ENCODE measurements at regions not wholly inside any gene's neighbourhood (a gene's known extent, or its start where the extent isn't known, plus 50 kb on each side); places are given as distances from the start of the nearest gene placed in this dataset.
"Not testable (repeated sequence)": the region's sequence is repeated elsewhere in the genome, so short reads cannot be mapped to it uniquely, and the experiment has no call there.

DNA sequence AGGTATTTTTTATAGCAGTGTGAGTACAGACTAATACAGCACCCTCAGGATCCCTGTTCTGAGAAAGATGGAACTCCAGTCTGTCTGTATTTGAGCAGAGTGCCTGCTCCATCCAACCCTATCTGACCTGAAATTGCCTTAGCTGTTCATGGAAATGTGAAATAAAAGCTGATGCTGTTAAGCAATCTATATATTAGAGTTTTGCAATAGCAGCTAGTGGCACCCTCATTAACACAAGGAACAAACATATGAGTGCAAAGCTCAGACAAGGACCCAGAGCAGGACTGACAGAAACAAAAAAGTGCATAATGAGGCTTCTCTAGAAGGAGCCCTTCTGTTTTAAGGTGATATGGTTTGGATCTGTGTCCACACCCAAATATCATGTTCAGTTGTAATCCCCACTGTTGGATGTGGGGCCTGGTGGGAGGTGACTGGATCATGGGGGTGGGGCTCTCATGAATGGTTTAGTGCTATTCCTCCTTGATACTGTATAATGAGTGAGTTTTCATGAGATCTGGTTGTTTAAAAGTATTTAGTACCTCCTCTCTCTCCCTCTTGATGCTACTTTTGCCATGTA is 272.9 kb upstream of the KLF3 start:
- H3K36me3 ChIP-seq: no peaks in the 10 kb centered on the region
- no peaks in the 10 kb centered on the region for H3K9me3 ChIP-seq
- H3K4me3 ChIP-seq: no peak overlapping the region
- H3K27me3 ChIP-seq: no peaks in the 10 kb centered on the region
- no peak for DNase-seq

DNA sequence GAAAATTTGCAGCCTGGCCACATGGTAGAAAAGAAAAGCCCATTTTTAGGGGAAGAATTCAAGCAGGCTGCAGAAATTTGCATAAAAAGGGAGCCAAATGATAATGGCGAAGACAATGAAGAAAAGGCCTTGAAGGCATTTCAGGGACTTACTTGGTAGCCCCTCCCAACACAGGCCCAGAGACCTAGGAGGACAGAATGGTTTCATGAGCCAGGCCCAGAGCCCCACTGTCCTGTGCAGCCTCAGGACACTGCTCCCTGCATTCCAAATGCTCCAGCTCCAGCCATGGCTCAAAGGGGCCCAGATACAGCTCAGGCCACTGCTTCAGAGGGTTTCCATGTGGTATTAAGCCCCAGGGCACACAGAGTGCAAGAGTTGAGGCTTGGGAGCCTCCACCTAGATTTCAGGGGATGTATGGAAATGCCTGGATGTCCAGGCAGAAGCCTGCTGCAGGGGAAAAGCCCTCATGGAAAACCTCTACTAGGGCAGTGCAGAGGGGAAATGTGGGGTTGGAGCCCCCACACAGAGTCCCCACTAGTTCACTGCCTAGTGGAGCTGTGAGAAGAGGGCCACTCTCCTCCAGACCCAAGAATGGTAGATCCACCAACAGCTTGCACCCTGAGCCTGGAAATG is 271.7 kb upstream of the KLF3 start:
- DNase-seq: no peak
- Histone ChIP-seq H3K36me3 (no peaks in the 10 kb centered on the region), H3K4me3 (no peak overlapping the region), H3K27me3 (no peaks in the 10 kb centered on the region), H3K9me3 (no peaks in the 10 kb centered on the region)

DNA sequence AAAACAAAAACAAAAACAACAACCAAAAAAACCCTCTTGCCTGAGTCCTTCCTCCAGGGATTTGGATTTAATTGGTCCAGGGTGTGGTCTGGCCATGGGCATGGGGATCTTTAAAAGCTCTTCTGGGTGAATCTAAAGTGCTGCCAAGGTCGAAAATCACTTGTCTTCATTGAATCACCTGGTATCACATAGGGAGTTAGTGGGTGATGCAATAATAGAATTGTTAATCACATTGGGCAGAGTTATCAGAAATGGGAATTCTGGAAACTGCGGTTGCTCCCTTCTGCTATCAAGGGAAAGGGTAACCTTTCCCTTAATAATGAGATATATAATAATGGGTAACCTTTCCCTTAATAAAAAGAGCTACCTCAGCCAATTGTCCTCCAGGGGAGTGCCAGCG is 267.9 kb upstream of the KLF3 start:
- Histone ChIP-seq H3K36me3 (no peaks in the 10 kb centered on the region), H3K27me3 (no peaks in the 10 kb centered on the region)

DNA sequence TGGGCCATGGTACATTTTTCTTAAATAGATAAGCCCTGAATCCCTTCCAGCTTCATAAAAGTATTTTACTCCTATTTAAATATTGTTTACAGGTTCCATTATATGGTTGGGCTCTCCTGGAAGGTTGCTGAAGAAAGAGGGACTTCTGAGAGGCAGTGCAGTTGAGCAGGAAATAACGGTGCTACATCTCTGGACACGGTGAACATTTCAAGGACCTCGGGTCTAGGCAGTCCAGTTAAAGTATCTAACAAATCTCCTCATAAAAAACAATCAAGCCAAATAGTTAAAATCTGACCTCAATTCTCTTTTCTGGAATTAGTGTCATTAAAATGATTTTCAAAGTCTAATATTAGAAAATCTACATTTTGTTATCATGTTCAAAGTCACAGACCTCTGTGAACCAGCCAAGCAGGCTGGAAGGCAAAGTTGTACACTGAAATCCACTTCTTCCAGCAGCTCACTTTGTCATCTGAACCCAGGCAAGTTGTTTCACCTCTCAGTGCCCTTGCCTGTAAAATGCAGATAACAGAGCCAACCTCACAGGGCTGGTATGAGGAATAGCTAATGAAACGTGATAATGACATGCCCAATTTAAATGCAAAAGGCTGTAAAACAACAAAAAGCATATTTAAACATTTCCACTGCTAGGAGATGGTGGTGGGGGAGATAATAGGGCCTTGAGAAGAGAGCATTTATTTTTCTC is 267.0 kb upstream of the KLF3 start:
- H3K4me3 ChIP-seq: no peak overlapping the region
- no peaks in the 10 kb centered on the region for H3K9me3 ChIP-seq
- DNase-seq: no peak
- no peaks in the 10 kb centered on the region for H3K27me3 ChIP-seq
- no peaks in the 10 kb centered on the region for H3K36me3 ChIP-seq

More for the DNA sequence above, 267.9 kb upstream of the KLF3 start:
- DNase-seq: no peak
- H3K4me3 ChIP-seq: no peak overlapping the region
- no peaks in the 10 kb centered on the region for H3K9me3 ChIP-seq

DNA sequence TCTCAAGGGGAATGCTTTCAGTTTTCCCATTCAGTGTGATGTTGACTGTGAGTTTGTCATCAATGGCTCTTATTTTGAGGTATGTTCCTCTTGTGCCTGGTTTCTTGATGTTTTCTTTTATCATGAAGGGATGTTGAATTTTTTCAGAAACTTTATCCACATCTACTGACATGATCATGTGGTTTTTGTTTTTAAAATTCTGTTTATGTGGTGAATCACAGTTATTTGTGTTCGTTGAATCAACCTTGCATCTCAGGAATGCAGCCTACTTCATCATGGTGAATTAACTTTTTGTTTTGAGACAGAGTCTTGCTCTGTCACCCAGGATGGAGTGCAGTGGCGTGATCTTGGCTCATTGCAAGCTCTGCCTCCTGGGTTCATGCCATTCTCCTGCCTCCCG is 263.1 kb upstream of the KLF3 start:
- Histone ChIP-seq H3K36me3 (no peaks in the 10 kb centered on the region), H3K4me3 (no peak overlapping the region), H3K27me3 (no peaks in the 10 kb centered on the region), H3K9me3 (no peaks in the 10 kb centered on the region)
- DNase-seq: no peak

DNA sequence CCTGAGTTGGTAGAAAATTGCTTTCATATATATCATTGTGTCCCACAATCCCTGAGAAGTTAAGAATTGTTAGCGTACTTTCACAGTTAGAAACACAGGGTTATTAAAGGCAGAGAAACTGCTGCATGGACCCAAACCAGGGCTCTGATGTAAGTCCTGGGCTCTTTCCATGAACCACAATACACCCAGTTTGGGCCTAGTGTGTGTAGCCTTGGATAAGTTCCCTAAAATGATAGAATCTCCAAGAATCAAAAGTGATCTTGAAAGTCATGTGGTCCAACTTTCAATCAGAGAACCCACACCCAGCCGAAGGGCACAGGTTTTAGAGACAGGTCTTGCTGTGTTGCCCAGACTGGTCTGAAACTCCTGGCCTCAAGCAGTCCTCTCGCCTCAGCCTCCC is 257.8 kb upstream of the KLF3 start:
- H3K36me3 ChIP-seq: no peaks in the 10 kb centered on the region
- H3K27me3 ChIP-seq: no peaks in the 10 kb centered on the region
- no peak for DNase-seq
- H3K4me3 ChIP-seq: no peak overlapping the region
- no peaks in the 10 kb centered on the region for H3K9me3 ChIP-seq

DNA sequence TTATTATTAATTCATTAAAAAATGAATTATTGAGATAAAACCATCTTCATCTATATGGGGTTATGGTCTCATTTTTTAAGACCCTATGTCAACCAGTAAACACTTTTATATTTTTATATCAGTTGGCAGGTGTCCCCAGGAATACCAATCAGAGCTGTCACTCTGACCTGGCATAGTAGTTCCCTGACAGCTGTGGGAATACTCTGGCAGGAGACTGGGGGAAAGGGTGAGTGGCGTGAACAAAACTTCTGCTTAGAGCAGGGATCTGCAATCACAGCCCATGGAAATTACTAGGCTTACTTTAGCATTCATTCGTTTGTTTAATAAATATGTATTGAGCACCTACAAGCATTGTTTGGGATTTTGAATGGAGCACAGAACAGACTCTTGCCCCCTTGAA is 254.1 kb upstream of the KLF3 start:
- Histone ChIP-seq H3K36me3 (no peaks in the 10 kb centered on the region), H3K4me3 (no peak overlapping the region), H3K27me3 (no peaks in the 10 kb centered on the region), H3K9me3 (no peaks in the 10 kb centered on the region)
- DNase-seq: no peak

DNA sequence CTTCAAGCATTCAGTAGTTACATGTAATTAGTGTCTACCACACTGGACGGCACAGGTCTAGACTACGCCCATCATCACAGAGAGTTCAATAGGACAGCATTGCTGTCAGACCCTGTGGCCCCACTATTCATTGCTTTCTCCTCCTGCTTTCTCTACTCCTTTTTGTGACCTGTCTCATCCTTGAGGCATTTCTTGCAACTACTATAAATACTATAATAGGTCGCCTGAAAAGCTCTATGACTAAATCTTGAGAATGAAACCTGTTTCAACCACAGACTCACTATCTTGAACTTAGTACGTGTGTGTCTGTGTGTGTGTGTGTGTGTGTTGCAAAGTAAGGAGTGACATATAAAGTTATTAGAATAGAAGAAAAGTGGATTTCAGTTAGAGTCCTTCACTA is 252.9 kb upstream of the KLF3 start:
- DNase-seq: no peak

DNA sequence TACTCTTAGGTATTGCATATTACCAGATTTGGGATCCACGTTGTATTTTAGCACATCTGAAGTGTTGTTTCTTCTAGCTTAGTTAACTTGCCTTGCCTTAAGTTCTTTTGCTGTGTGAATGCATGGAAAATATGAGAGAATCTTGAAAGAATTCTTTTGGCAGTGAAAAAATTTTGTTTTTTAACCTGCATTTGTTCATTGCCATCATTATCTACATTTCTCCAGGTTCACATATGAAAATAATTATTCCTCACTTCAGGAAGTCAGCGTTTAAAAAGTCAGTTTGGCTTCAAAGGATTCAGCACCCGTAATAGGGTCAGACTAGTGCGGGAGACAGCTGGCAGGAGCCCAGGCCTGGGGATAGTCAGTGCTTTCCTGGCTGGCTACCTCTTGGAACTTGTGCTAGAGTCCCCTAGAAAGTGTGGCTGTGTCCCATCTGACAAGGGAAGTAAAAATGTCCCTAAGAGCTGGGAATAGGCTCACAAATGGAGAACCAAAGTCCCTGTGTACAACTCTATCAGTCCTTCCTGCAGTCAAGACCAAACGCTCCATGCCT is 251.9 kb upstream of the KLF3 start:
- DNase-seq: no peak
- Histone ChIP-seq H3K9me3 (no peaks in the 10 kb centered on the region), H3K27me3 (no peaks in the 10 kb centered on the region), H3K4me3 (no peak overlapping the region), H3K36me3 (no peaks in the 10 kb centered on the region)

More for the DNA sequence above, 252.9 kb upstream of the KLF3 start:
- Histone ChIP-seq H3K9me3 (no peaks in the 10 kb centered on the region), H3K36me3 (no peaks in the 10 kb centered on the region), H3K4me3 (no peak overlapping the region), H3K27me3 (no peaks in the 10 kb centered on the region)

DNA sequence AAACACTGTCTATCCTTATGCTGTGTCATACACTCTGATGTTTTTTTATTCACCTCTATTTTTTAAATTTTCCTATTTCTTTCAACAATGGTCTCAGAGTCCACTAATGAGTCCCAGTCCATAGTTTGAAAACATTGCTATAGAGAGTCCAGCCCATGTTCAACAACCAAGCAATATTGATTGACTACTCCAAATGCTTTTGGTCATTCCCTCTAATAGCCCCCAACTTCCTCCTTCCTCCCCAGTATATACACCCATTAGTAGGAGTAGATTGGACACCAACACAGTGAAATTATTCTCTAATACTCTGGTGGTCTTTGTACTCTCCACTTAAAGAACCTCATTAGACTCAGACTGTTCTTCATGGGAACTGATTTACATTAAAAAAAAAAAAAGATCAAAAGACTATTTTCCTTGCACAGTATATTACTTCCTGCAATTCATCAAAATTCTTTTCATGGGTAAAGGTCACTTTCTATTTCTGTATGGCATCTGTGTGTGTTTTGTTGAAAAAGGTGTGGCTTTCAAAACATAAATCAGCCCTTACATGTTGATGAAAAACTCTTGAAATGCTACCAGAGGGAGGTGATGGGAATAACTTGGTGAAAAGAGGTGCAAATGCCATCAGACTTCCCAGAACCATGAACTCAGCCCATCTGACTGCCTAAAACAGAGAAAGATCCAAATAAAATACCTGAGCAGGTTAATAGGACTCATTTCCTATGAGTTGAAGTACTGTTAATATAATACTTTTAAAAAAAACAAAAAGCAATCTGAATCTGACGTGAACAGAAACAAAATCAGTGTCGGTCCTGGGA is 250.3 kb upstream of the KLF3 start:
- Histone ChIP-seq H3K9me3 (no peaks in the 10 kb centered on the region), H3K36me3 (no peaks in the 10 kb centered on the region), H3K27me3 (no peaks in the 10 kb centered on the region), H3K4me3 (no peak overlapping the region)
- no peak for DNase-seq

DNA sequence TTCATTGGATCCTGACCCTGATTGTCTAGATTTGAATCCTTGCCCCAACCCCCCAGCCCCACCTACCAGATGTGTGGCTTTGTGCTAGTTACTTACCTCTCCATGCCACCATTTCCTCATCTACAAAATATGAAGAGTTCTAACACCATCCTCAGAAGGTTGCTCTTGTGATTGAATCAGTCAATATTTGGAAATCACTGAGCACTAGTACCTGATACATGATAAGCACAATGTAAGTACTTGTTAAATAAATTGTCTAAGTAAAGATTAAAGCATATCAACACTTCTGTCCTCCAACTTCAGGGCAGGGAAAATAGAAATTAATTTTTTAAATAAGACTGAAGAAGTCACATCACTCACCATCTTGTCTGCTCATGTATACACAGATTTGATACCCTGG is 249.6 kb upstream of the KLF3 start:
- Histone ChIP-seq H3K4me3 (no peak overlapping the region), H3K9me3 (no peaks in the 10 kb centered on the region), H3K27me3 (no peaks in the 10 kb centered on the region), H3K36me3 (no peaks in the 10 kb centered on the region)
- no peak for DNase-seq

DNA sequence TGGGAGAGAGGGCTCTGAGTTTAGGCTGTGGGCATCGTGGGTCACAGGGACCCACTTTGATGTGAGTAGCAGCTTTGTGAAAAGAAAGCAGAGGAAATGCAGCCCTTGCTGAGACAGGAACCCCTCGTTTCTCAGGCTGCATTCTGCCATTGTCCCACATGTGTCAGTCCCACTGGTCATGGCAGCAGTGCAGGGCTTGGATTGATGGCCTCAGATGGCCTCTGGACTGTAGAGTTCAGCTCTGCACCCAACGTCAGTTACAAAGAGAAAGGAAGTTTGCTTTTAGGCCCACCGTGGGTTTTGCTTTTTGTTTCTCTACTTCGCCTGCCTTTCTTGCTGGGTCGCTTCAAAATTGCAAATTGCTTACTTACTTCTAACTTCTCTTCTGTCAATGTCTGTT is 248.3 kb upstream of the KLF3 start:
- Histone ChIP-seq H3K27me3 (no peaks in the 10 kb centered on the region), H3K36me3 (no peaks in the 10 kb centered on the region), H3K4me3 (no peak overlapping the region), H3K9me3 (no peaks in the 10 kb centered on the region)
- no peak for DNase-seq

DNA sequence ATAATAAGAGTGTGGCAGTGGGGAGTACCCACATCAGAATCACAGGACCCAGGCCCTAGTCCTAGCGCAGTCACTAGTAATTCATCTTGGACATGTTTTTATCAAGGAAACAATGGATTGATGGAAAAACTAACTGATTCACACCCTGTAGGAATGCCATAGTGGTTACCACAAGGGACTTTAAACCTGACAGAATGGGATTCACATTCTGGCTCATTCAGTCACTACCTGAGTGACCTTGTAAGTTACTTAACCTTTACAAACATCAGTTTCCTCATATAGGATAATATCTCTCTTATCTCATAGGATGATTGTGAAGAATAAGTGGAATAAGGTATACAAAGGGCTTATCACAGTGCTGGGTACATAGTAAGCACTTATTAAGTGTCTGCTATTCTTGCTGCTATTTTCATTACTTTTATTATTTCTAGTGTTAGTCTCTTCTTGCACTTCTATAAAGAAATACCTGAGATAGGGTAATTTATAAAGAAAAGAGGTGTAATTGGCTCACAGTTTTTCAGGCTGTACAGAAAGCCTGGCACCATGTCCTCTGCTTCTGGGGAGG is 247.5 kb upstream of the KLF3 start:
- no peak for DNase-seq

DNA sequence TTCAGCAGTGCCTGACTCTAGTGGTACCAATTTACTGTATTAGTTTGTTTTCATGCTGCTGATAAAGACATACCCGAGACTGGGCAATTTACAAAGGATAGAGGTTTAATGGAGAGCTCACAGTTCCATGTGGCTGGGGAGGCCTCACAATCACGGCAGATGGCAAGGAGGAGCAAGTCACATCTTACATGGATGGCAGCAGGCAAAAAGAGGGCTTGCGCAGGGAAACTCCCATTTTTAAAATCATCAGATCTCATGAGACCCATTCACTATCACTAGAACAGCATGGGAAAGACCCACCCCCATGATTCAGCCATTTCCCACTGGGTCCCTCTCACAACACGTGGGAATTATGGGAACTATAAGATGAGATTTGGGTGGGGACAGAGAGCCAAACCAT is 243.7 kb upstream of the KLF3 start:
- not testable (repeated sequence) for H3K9me3 ChIP-seq, H3K4me3 ChIP-seq, DNase-seq, H3K27me3 ChIP-seq, H3K36me3 ChIP-seq

More for the DNA sequence above, 247.5 kb upstream of the KLF3 start:
- Histone ChIP-seq H3K27me3 (no peaks in the 10 kb centered on the region), H3K36me3 (no peaks in the 10 kb centered on the region), H3K4me3 (no peak overlapping the region), H3K9me3 (no peaks in the 10 kb centered on the region)

DNA sequence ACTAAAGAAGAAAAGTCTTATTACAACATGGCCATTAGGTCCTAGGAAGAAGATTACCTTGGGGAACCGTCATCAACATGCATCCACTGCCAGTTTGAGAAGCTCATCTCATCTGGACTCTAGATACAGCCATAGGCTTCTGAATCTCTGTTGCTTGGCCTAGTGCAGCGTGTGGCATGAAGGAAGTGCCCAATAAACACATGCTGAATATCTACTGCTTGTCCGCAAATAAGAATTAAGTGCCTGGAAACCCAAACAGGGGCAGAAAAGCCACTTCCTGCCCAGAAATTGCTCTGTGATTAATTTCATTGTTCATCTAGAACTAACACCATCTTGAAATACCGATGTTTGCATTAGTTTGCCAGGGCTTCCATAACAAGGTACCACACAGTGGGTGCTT is 241.1 kb upstream of the KLF3 start:
- H3K36me3 ChIP-seq: no peaks in the 10 kb centered on the region
- H3K9me3 ChIP-seq: no peaks in the 10 kb centered on the region
- H3K4me3 ChIP-seq: no peak overlapping the region
- H3K27me3 ChIP-seq: no peaks in the 10 kb centered on the region
- DNase-seq: no peak

DNA sequence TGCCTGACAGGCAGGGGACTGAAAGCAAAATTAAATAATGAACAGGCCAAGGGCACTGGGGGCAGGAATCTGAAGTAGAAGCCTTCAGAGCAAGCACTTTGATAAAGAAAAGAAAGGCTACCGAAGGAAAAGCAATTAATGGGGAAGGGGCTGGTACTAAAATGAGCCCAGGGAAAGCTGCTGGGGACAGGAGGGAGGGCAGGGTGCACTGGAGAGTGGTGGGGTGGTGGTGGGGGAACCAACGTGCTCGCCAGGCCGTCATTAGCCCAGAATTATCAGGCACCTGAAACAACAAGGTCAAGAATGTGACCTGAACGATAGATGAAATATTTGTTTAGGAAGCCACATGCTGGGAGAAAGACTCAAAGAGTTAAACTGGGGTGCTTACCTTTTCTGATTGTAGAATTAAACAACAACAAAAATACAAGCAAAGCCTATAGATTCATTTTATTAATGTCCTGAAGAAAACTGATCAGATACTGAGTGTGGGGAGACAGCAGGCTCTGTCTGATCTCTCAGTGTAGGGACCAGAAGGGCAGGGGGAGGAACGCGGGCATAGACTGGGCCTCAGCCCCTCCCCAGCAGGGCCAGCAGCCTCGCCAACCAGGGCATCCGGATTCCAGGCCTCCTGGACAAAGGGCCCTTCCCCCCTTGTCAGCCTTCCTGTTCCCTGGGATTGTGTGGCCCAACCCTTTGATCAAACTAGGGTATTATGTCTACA is 239.7 kb upstream of the KLF3 start:
- H3K9me3 ChIP-seq: no peaks in the 10 kb centered on the region
- no peak for DNase-seq
- no peaks in the 10 kb centered on the region for H3K27me3 ChIP-seq
- H3K4me3 ChIP-seq: no peak overlapping the region
- no peaks in the 10 kb centered on the region for H3K36me3 ChIP-seq

All from MG63 (cell line).